HK-2 (cell line): ENCODE measurements at regions not wholly inside any gene's neighbourhood (a gene's known extent, or its start where the extent isn't known, plus 50 kb on each side); places are given as distances from the start of the nearest gene placed in this dataset.
A peak's percentile ranks its signal among the peaks of the same experiment; 100 is the strongest.

ENCODE experiments used
- DNase-seq: peaks from one replicate; pipeline ENCODE4 v3.0.0-alpha.2; 2018; ENCODE audit not compliant: unreplicated experiment

DNA sequence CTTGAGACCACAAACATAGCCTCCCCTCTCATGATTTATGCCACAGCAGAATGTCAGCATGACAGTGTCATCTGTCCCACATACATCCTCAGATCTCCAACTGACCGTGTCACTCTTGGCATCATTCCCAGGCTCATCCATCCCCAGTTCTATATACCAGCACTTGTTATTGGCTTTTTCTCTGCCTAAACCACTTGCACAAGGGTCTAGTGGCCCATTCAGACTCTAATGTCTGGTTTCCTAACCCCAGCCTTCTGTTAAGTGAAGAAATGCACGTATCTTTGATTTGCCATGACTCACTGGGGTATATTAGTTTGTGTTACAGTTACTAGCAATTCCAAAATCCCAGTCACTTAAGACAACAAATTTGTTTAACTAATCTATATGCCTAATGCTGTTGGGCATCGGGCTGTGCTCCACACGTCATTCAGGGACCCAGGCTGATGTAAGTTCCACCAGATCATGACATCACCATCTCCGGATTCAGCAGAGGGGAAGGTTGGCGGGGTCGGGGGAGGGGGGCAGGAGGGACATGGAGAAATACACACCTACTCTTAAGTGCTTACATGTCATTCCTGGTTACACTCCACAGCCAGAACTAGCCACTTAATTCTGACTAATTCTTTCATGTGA lies 517.4 kb downstream of the BUD13 start:
- no peak for DNase-seq

DNA sequence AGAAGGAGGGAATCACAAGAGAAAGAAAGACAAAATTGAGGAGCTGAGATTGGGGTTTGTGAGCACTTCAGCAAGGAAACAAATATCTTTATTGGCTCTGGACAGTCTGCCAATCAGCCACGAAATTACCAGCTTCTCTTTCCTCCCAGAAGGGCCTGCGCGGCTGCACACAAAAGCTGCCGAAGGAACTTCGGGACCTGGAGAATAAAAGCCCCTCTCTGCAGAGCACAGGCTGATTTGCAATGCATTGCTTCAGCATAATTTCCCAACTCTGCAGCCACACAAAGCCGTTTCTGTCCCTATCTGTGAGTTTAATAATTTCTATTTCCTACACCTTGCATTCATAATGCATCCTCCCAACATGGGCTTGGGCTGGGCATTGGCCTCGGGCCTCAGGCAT lies 522.6 kb downstream of the BUD13 start:
- no peak for DNase-seq

DNA sequence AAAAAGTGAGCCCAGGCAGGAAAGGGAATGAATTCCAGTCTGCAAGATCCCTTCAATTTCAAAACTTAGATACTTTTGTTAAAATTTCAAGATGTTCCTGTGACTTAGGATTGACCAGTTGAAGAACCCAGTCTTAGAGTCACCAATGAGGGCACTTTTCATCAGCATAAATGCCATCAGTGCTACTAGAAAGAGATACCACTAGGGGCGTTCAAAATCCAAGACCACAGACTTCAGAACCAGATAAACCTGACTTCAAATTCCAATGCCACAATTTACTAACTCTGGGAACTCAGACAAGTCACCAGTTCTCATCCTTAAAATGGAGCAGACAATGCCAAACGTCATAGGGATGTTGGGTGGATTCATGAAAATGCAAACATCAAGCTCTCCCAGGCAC lies 523.2 kb downstream of the BUD13 start:
- DNase-seq: no peak

DNA sequence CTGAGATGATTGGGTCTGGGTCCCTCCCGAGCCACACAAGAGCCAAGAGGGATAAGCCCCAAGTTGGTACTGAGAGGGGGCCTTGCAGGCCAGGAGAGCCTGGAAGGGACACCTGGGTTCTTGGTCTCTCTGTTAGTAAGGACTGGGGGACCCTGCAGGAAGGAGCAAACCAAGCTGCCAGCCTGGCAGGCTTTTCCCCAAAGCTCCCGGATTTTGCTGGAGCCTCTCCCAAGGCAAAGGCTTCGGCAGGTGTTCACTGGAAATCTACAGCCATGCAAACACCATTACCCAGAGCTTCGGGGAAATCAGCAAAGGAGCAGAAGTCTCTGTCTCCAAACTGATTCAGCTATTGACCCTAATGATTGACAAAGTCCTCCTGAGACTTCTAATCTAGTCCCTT lies 527.9 kb downstream of the BUD13 start:
- DNase-seq: no peak

DNA sequence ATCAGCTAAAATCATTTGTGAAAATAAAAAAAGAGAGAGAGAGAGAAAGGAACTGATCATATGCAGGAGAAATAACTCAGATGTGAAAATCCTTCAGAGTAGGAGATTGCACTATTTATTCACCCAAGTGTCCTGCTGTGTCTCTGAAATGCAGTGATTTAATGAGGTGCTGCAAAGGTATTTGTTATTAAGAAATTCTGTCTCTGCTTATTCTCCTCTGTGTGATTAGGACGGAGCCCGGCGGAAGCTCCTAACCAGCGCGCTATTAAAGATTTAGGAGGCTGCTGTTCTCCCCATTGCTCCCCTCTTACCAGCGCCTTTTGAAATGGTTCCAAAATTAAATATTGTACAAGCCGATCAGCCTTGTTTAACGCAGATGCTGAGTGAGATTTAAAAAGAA lies 528.3 kb downstream of the BUD13 start:
- no peak for DNase-seq

DNA sequence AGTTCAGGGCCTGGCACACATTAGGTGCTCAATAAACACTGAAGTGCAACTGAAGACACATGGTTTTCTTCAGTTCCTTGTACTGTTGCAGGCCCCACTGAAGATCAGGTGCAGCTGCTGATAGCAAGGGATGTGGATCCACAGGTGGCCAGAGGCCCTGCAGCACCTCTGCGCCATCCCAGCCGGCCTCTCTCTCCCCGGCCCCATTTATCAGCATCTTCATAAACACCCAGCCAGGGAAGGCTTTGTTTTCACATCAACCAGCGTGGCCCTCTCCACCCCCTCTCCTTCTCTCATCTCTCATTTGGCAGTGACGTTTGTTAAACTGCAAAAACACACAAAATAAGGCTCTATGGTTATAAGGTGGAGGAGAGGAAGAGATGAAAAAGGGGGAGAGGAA lies 528.8 kb downstream of the BUD13 start:
- no peak for DNase-seq

DNA sequence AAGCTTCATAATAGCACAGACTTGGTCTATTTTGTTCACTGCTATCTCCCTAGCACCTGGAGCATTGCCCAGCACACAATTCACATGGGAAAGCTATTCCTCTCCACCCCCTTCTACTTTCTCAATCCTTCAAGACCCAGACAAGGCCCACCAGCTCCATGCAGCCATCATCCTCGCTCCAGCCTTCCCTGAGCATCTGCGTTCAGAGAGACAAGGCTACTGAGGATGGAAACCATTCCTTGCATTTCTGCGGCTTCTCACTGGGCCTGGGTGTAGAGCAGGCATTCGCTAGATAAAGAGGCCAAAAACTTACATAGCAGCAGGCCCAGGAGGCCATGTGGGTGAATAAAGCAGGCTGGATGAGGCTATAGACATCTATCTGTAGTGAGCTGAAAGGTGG lies 530.8 kb downstream of the BUD13 start:
- no peak for DNase-seq

DNA sequence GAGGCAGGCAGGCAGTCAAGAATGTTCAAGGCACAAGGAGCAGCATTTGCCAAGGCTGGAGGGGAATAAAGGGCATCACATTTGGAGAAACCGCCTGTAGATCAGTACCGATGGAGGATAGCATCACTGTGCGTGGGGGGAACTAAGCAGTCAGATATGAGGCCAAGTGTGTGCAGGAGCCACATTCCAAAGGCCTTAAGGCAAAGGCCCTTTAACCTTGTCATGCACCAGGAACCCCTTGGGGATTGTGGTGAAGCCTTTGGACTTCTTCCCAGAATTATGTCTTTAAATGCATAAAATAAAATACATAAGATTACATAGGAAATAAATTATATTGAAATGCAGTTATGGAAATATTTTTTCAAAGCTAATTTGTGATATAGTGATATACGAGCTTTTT lies 532.1 kb downstream of the BUD13 start:
- DNase-seq: no peak

DNA sequence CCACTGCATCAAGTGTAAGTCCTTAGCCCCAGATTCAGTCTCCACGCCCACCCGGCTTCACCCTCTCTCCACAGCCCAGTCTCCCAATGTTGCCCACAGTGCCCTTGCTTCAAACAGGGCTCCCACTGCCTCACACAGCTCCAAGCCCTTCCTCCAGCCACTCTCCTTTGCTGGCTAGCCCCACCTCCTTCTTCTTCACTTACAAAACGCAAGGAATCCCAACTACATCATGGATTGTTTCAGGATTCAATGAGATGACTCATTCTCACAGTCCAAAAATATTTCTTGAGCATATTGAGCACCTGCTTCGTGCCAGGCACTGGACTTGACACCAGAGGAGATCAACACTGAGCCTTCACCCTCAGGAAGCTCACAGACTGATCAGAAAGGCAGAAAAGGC lies 533.5 kb downstream of the BUD13 start:
- no peak for DNase-seq

DNA sequence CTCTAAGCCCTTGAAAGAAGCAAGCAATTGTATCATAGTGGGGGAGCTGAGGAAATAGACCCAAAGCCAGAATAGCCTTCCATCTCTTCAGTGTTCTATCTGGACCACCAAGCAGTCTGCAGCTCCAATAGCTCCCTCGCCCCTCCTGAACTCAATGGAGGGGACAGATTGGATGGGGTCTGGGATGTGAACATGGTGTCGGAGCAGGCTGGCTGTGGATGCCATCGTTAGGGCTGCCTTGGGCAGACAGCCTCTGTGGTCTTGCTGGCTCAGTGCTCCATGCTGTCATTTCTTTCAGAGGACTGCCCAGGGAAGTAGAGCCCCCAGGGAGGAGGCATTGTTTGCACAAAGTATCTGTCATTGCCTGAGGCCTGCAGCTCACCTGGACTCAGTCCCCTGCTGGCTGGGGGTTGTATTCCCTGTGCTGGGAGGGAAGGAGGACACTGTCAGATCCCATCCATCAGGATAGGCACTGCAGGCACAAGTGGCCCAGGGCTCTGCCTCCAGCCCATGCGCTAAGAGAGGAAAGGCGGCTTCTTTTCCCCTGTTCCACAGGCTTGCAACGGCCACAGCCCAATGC lies 537.7 kb downstream of the BUD13 start:
- no peak for DNase-seq

DNA sequence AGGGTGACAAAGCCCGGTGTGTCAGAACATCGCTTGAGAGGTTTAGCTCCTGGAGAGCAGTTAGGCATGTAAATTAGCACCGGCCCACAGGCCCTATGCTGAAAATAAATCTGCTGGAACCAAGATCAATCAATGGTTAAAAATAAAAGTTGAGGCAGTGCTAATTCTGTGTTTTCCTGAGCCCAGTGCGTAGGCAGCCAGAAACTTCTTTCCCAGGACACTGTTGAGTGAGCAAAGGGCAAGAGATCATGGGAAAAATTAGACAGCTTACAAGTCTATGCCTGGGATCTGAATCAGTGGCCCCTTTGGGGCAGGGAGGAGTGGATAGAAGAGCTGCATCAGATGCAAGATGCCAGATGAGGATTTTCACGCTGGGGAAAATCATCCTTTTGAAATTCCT lies 539.2 kb downstream of the BUD13 start:
- no peak for DNase-seq

DNA sequence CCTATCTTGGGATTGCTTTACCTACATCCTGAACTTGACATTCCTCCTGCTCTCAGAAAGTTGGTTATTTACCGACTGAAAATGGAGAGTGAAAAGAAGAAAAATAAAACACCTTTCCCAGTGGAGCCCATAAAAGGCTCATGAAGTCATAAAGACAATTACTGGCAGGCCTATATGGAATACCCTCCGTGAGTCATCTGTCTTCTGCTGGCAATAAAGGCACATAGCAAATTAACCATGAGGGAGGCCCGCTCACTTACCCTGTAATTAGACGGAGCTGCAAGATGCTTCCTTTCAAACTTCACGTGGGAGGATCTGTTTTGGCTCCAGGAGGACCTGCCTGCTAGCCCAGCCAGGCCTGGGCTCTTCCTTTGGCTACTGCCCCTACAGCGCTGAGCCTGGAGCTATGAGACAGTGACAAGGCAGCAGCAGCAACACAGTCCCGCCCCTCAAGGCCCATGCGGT lies 540.4 kb downstream of the BUD13 start:
- DNase-seq: no peak

DNA sequence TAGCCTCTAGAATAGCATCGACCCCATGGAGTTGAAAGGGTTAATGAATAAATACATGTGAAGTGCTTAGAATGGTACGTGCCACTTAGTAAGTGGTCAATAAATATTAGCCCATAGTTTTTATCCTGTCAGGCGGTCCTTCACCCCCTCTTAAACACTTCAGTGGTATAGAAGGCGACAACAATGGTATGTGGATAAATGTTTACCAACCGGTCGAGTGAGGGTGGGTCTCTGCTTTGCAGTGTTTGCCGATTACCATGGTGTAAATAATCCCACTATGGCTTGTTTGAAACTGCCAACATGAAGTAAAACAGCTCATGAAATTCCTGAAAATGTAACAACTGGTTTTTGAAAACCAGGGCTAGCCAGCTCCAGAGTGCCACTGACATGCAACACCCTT lies 541.2 kb downstream of the BUD13 start:
- no peak for DNase-seq

DNA sequence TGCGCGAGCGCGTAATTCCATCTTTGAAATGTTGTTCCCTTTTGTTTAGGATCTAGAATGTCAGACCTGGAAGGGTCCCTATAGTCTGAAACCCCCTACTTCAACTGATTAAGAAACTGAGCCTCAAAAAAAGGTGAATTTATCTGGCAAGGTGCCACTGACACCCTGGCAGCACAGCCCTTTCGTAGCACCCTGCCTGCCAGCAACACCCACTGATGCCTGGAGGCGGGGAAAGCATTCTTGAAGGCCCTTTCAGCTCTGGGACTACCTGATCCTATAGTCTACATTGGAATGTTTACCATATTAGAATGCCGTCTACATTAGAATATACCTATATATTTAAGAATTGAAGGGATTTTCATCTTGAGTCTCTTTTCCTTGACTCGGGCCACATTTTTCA lies 542.3 kb downstream of the BUD13 start:
- DNase-seq: no peak

DNA sequence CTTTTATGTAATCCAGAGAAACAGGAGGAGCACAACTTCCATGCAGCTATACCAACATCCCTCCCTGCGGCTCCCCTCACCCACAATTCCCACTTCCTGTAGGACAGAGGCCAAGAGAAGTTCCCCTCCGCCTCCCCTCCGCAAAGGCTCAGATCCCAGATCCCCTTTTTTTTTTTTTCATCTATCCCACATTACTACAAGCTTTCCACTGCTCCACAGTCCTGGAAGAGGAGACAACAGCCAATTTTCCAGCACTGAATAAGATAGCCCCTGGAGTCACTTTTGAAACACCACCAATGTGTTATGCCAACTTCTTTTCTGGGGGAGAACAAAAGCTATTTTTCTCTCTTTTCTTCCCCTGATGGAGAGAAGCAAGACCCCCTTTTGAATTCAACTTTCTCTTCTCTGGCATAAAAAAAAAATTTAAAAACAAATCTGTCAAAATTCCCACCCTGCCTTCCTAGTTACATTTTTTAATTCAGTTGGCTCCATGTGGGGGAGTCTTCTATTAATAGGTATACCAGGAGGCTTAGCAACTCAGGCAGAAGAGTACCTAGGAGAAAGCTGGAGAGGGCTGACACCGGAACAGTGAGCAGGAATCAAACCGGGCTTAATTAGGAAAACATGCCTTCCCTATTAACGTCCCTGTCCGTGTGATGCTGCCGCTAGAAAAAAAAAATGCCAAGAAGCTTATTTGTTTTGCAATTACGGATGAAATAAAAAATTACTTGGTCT lies 543.4 kb downstream of the BUD13 start:
- no peak for DNase-seq

DNA sequence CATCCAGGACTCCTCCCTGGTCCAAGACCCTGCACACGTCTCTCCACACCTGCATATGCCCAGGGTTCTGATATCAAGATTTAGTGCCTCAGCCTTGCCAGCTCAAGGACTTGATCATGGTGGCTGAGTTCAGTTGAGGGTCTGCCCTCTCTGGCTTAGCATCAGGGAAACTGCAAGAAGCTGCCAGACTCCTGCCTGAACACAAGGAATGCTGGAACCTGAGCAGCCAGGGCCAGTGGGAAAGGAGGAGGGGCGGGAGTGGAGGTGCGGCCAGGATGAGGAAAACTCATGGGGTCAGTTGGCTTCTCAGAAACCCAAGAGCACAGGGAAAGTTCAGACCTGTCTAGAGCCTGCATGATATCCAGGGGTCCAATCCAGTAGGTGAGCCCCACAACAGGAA lies 546.1 kb downstream of the BUD13 start:
- DNase-seq: no peak

DNA sequence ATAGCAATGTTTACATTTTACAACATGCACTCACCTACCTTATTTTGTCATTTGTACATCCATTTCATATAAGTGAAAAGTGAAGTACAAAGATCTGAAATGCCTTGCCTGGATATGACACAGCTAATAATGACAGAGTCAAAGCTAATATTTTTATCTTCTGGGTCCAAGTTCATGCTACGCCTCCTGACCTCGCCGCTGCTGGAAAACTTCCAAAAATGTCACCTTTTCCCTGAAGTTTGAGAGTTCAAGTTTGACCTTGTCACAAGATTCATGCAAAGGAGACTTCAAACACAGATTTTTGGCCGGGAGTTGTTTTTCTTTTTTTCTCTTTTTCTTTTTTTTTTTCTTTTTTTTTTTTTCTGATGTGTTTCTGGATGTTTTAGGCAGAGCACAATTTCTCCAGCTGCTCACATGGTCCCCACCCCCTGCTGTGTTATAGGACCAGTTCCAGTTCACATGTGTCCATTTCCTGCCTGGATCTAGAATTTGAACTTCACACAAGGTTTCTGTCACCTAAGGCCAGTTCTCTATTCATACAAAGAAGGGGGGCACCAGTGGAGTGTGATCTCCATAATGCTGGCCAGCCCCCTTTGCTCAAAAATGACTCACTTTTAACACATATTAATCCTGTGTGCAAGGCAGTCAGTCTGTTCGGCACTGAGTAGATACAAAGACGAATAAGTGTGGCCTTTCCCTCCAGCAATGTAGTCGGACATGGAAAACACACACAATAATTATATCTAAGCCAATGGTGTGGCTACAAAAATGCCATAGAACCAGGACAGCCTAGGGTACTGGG lies 546.8 kb downstream of the BUD13 start:
- DNase-seq: no peak

DNA sequence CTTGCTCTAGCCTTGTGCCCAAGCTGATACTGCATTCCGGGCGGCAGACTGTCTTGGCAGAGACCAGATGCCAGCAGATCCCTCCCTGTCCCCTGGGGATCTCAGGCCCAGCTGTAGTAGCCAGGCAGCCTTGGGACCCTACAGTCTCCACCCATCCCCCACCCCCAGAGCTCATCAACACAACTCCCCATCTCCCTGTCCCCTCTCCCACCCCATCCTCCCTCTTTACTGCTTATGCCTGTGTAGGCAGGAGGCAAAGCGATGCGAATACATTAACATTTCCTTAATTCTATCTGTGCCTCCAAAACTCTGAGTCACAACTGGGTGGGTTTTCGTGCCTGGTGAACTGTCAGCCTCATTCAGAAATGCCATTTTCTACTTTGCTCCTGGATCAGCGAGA lies 547.6 kb downstream of the BUD13 start:
- no peak for DNase-seq

DNA sequence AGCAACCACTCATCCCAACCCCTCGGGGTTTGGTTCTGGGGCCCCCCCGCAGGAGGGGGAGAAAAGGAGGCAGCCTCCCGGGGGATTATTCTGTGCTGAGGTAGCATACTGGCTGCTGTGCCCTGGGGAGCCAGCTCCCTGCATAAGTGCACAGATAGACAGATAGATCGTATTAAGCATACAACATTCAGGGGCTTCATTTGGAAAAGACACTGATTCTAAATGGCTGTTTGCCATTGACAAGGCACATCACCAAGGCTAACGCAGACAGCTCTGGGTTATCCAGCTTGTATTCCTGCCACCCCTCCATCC lies 547.9 kb downstream of the BUD13 start:
- DNase-seq: no peak

DNA sequence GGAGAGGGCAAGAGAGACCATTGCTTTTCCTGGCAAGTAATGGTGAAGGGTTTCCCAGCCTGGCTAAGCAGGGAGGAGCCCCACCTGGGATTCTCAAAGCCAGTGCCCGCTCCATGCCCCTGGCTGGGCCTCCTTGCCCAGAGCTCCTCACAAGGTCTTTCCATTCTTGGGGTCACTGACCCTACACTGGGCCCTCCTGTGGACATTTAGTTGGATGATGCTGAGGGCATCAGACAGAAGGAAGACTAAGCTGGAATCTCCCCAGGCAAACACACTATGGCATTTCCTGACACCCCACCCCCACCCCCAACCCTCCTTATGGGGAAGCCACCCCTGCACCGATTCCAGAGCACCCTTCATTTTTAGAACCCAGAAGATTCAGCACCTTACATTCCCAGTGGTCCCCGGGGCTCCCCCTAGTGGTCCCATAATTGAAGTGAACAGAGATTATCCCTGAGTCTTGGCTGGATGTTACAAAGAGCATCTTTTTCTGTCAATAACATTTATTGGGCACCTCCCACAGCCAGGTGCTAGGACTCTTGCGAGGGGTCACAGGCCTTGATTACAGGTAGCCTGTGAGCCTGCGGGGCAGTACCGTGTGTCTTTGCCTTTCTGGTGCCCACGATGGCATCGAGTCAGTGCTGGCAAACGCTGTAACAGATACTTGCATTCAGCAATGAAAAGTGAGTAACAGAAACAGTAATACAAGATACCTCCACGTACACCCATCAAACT lies 548.5 kb downstream of the BUD13 start:
- DNase-seq: peak; percentile 22

DNA sequence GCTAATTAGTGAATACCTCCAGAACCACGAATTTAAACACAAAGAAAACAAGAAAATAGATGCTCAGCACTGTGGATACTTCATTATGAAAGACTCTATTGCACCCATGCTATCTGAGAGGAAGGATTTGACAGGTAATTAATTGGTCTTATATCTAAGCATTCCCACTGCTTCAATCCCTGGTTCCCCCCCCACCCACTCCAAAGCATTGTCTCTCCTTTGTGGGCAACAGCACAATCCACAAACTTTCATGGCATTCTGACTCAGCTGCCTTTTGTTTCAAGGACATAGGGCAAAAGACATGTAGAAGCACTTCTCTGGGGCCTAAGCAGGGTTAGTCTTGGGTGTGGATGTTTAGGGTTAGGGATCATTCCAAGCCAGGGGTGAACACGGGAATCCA lies 551.4 kb downstream of the BUD13 start:
- DNase-seq: no peak

DNA sequence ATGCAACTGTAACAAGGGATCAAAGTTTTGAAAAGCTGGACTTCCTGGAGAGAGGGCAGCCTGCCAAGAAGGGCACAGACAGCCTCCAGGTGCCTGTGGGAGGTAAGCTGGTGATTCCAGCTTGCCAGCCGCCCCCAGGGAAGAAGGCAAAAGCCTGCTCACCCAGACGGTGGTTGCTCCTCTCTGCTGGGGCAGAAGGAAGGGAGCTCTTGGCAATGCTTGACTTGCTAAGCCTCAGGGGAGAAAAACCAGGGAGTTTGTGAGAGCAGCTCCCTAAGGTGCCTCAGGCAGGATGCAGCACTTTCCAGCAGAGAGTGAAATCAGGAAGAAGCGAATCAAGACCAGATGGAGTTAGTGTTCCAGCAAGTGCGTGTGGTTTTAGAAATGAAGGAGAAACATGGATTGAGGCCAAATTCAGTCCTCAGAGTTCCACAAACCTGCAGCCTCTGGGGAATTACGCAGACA lies 553.6 kb downstream of the BUD13 start:
- no peak for DNase-seq
